SK-N-SH treated with all-trans-retinoic acid at 6 μM for 48 hours (cell line): ENCODE measurements at regions not wholly inside any gene's neighbourhood (a gene's known extent, or its start where the extent isn't known, plus 50 kb on each side); places are given as distances from the start of the nearest gene placed in this dataset.

Experiments used
- ARNTL ChIP-seq: fragments of 450-650 bp; formaldehyde crosslinking; IDR thresholded peaks from 2 replicates; pipeline ENCODE4 v1.5.0; 2020; ENCODE audit warnings: low read depth, mild to moderate bottlenecking, moderate library complexity, borderline replicate concordance
- CREB5 ChIP-seq: fragments of 250-450 bp; sonication (Bioruptor Pico); IDR thresholded peaks from 2 replicates; pipeline ENCODE4 v1.5.1; 2020; ENCODE audit warnings: low read depth, mild to moderate bottlenecking, moderate library complexity
- ESRRG ChIP-seq: fragments of 250-450 bp; sonication (Bioruptor Pico); IDR thresholded peaks from 2 replicates; pipeline ENCODE4 v1.6.1; 2021; ENCODE audit warnings: mild to moderate bottlenecking
- GLIS3 ChIP-seq: fragments of 250-450 bp; sonication (Bioruptor Pico); IDR thresholded peaks from 2 replicates; pipeline ENCODE4 v1.5.0; 2020; ENCODE audit warnings: mild to moderate bottlenecking, moderate library complexity
- OSR1 ChIP-seq: fragments of 250-450 bp; sonication (Bioruptor Pico); IDR thresholded peaks from 2 replicates; pipeline ENCODE4 v1.8.0; 2022; ENCODE audit warnings: moderate library complexity, mild to moderate bottlenecking, inconsistent platforms
- PATZ1 ChIP-seq: fragments of 250-450 bp; sonication (Bioruptor Pico); IDR thresholded peaks from 2 replicates; pipeline ENCODE4 v1.8.0; 2020; ENCODE audit warnings: mild to moderate bottlenecking, moderate library complexity, borderline replicate concordance
- PPARA ChIP-seq: fragments of 250-450 bp; sonication (Bioruptor Pico); IDR thresholded peaks from 2 replicates; pipeline ENCODE4 v1.5.0; 2020; ENCODE audit warnings: mild to moderate bottlenecking, borderline replicate concordance
- RARB ChIP-seq: fragments of 250-450 bp; sonication (Bioruptor Pico); IDR thresholded peaks from 2 replicates; pipeline ENCODE4 v1.8.0; 2021; ENCODE audit warnings: mild to moderate bottlenecking, moderate library complexity
- ZC3H10 ChIP-seq: fragments of 250-450 bp; sonication (Bioruptor Pico); IDR thresholded peaks from 2 replicates; pipeline ENCODE4 v1.5.1; 2021; ENCODE audit warnings: mild to moderate bottlenecking, moderate library complexity
- ZFP3 ChIP-seq: fragments of 250-450 bp; sonication (Bioruptor Pico); IDR thresholded peaks from 2 replicates; pipeline ENCODE4 v1.5.0; 2020; ENCODE audit warnings: mild to moderate bottlenecking, moderate library complexity
- ZFP30 ChIP-seq: fragments of 450-650 bp; formaldehyde crosslinking; IDR thresholded peaks from 2 replicates; pipeline ENCODE4 v1.5.0; 2022; ENCODE audit warnings: mild to moderate bottlenecking, moderate library complexity
- ZNF8 ChIP-seq: fragments of 450-650 bp; formaldehyde crosslinking; IDR thresholded peaks from 2 replicates; pipeline ENCODE4 v1.5.0; 2020; ENCODE audit warnings: mild to moderate bottlenecking, moderate library complexity

GRCh38 chr12:113546916-113547863, 75.5 kb upstream of the LHX5 start:
- no peak for TF ChIP-seq OSR1 (CRISPR knock-in tag)
- TF ChIP-seq PATZ1 (CRISPR knock-in tag): no peak
- TF ChIP-seq RARB (CRISPR knock-in tag): no peak
- TF ChIP-seq ZNF8 (CRISPR knock-in tag): no peak
- no peak for TF ChIP-seq GLIS3 (CRISPR knock-in tag)
- no peak for TF ChIP-seq ZFP30 (CRISPR knock-in tag)
- no peak for TF ChIP-seq ARNTL (CRISPR knock-in tag)
- TF ChIP-seq ESRRG: no peak
- TF ChIP-seq ZFP3: no peak
- no peak for TF ChIP-seq ZC3H10 (CRISPR knock-in tag)
- no peak for TF ChIP-seq PPARA (CRISPR knock-in tag)
- no peak for TF ChIP-seq CREB5 (CRISPR knock-in tag)
